Fibroblast of the aortic adventitia (primary cell): ENCODE measurements at regions not wholly inside any gene's neighbourhood (a gene's known extent, or its start where the extent isn't known, plus 50 kb on each side); places are given as distances from the start of the nearest gene placed in this dataset.

Experiments used
- DNase-seq: peaks from one replicate; pipeline ENCODE4 v3.0.0-alpha.2; 2010; ENCODE audit warnings: low read depth
- H3K4me3 ChIP-seq: 2 replicates; pipeline ENCODE4 v1.5.1; 2011; ENCODE audit warnings: low read depth, mild to moderate bottlenecking, control low read depth, low read length, moderate library complexity
- CTCF ChIP-seq: IDR thresholded peaks from 2 replicates; pipeline ENCODE4 v1.5.1; 2011; ENCODE audit warnings: mild to moderate bottlenecking, low read length, control low read depth, inconsistent platforms; ENCODE audit not compliant: insufficient read depth

- no peak for DNase-seq
- H3K4me3 ChIP-seq: no peak overlapping the region
- no peak for TF ChIP-seq CTCF
These were observed 1338.7 kb upstream of the ADGRL2 start for GRCh38 chr1:80462006-80462405.

GRCh38 chr1:80457409-80457808 lies 1343.3 kb upstream of the ADGRL2 start:
- DNase-seq: no peak
- TF ChIP-seq CTCF: no peak
- H3K4me3 ChIP-seq: no peak overlapping the region

- TF ChIP-seq CTCF: no peak
- no peak for DNase-seq
- H3K4me3 ChIP-seq: no peak overlapping the region
These were observed 1347.0 kb upstream of the ADGRL2 start for GRCh38 chr1:80453775-80454174.

GRCh38 chr1:80450711-80451110 lies 1350.0 kb upstream of the ADGRL2 start:
- DNase-seq: no peak
- no peak for TF ChIP-seq CTCF
- H3K4me3 ChIP-seq: no peak overlapping the region

- DNase-seq: peak; percentile 2
- no peak overlapping the region for H3K4me3 ChIP-seq
- TF ChIP-seq CTCF: no peak
These were observed 1352.7 kb upstream of the ADGRL2 start for GRCh38 chr1:80448081-80448480.

GRCh38 chr1:80447526-80447925 lies 1353.2 kb upstream of the ADGRL2 start:
- no peak overlapping the region for H3K4me3 ChIP-seq
- DNase-seq: no peak
- no peak for TF ChIP-seq CTCF

GRCh38 chr1:80445033-80445432 lies 1355.7 kb upstream of the ADGRL2 start:
- H3K4me3 ChIP-seq: no peak overlapping the region
- no peak for DNase-seq
- no peak for TF ChIP-seq CTCF
